ENCODE measurements at regions not wholly inside any gene's neighbourhood (a gene's known extent, or its start where the extent isn't known, plus 50 kb on each side); places are given as distances from the start of the nearest gene placed in this dataset.
A peak's percentile ranks its signal among the peaks of the same experiment; 100 is the strongest.

- Histone ChIP-seq H3K27ac (ENCODE audit: low read depth, low read length, poor library complexity, severe bottlenecking) (no peak overlapping the region), H3K27me3 (replicated peaks; ENCODE audit: insufficient read depth, low read depth, low read length, poor library complexity) (no peaks in the 10 kb centered on the region), H3K36me3 (ENCODE audit: insufficient read depth, low read length, poor library complexity, severe bottlenecking) (no peaks in the 10 kb centered on the region), H3K4me3 (ENCODE audit: low read depth, low read length, poor library complexity, severe bottlenecking) (no peak overlapping the region), H3K9me3 (ENCODE audit: low read depth, low read length, poor library complexity, severe bottlenecking) (no peaks in the 10 kb centered on the region), H3K4me1 (ENCODE audit: insufficient read depth, low read length, poor library complexity, severe bottlenecking) (peaks cover 11% of the 10 kb centered on the region)
- POLR2A ChIA-PET (ENCODE audit: low non-redundant PET), result interaction anchor here (0.6 kb wide), 1 partner anchor 22 kb away, joined by 3 read pairs; no protein-coding TSS in a partner anchor
- BruUV-seq (replicated peaks), result no TSS peak
- TF ChIP-seq CTCF (conservative IDR thresholded peaks at IDR 0.05; ENCODE audit: low read depth, low read length) (no peak), EZH2 (IDR thresholded peaks at IDR 0.05; ENCODE audit: borderline replicate concordance, low read depth, low read length, poor library complexity, severe bottlenecking) (no peak)
- no peak for DNase-seq (ENCODE audit: low spot score)
- intact Hi-C loops (cut with micrococcal nuclease; ENCODE audit: unreplicated experiment), result no loop called here
- CTCF ChIA-PET, result no interaction called here
These were observed 621.2 kb upstream of the PRMT6 start for GRCh38 chr1:106435269-106435668.

DNA sequence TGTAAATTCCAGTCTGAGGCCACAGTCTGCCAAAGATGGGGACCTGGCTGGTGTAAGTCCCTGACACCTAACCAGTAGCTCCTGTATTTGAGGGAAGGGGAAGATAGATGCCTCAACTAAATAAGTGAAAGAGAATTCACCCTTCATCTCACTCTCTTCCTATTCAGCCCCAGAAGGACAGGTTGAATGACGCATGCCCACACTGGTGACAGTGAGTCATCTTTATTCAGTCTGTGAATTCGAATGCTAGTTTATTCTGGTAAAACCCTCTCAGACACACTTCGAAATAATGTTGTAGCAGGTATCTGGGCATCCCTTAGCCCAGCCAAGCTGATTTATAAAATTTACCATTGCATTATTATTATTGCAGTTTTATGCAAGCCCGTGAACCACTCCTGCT is 617.0 kb upstream of the PRMT6 start:
- Histone ChIP-seq H3K4me3 (ENCODE audit: low read depth, low read length, poor library complexity, severe bottlenecking) (no peak overlapping the region), H3K27ac (ENCODE audit: low read depth, low read length, poor library complexity, severe bottlenecking) (no peak overlapping the region), H3K4me1 (ENCODE audit: insufficient read depth, low read length, poor library complexity, severe bottlenecking) (peaks cover 11% of the 10 kb centered on the region), H3K9me3 (ENCODE audit: low read depth, low read length, poor library complexity, severe bottlenecking) (no peaks in the 10 kb centered on the region), H3K36me3 (ENCODE audit: insufficient read depth, low read length, poor library complexity, severe bottlenecking) (no peaks in the 10 kb centered on the region), H3K27me3 (replicated peaks; ENCODE audit: insufficient read depth, low read depth, low read length, poor library complexity) (no peaks in the 10 kb centered on the region)
- BruUV-seq (replicated peaks), result no TSS peak
- no peak for DNase-seq (ENCODE audit: low spot score)
- TF ChIP-seq CTCF (conservative IDR thresholded peaks at IDR 0.05; ENCODE audit: low read depth, low read length), result no peak
- TF ChIP-seq EZH2 (IDR thresholded peaks at IDR 0.05; ENCODE audit: borderline replicate concordance, low read depth, low read length, poor library complexity, severe bottlenecking), result no peak
- intact Hi-C loops (cut with micrococcal nuclease; ENCODE audit: unreplicated experiment), result no loop called here
- POLR2A ChIA-PET (ENCODE audit: low non-redundant PET), result no interaction called here
- CTCF ChIA-PET, result no interaction called here

DNA sequence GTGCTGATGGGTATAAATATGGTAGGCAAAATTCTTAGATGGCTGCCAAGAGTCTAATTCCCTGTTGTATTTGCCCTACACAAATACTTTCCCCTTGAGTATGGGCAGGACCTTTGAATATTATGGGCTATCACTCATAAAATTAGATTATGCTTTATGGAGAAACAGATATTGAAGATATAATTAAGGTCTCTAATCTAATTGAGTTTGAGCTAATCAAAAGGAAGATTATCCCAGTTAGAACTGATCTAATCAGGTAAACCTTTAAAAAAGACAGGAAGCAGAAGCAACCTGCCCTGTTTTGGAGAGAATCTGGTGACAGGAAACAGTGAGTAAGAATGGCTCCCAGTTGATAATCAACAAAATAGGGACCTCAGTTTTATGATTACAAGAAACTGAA is 609.0 kb upstream of the PRMT6 start:
- DNase-seq (ENCODE audit: low spot score), result peak; percentile 21
- TF ChIP-seq EZH2 (IDR thresholded peaks at IDR 0.05; ENCODE audit: borderline replicate concordance, low read depth, low read length, poor library complexity, severe bottlenecking) (no peak), CTCF (conservative IDR thresholded peaks at IDR 0.05; ENCODE audit: low read depth, low read length) (no peak)
- H3K9me3 ChIP-seq (ENCODE audit: low read depth, low read length, poor library complexity, severe bottlenecking), result no peaks in the 10 kb centered on the region
- no peak overlapping the region for H3K4me3 ChIP-seq (ENCODE audit: low read depth, low read length, poor library complexity, severe bottlenecking)
- H3K27ac ChIP-seq (ENCODE audit: low read depth, low read length, poor library complexity, severe bottlenecking), result no peak overlapping the region
- intact Hi-C loops (cut with micrococcal nuclease; ENCODE audit: unreplicated experiment), result no loop called here
- POLR2A ChIA-PET (ENCODE audit: low non-redundant PET), result no interaction called here
- CTCF ChIA-PET, result no interaction called here
- no TSS peak for BruUV-seq (replicated peaks)
- H3K4me1 ChIP-seq (ENCODE audit: insufficient read depth, low read length, poor library complexity, severe bottlenecking), result no peaks in the 10 kb centered on the region
- no peaks in the 10 kb centered on the region for H3K36me3 ChIP-seq (ENCODE audit: insufficient read depth, low read length, poor library complexity, severe bottlenecking)
- H3K27me3 ChIP-seq (replicated peaks; ENCODE audit: insufficient read depth, low read depth, low read length, poor library complexity), result no peaks in the 10 kb centered on the region

Data from A673 (cell line).